GM23248 (cell line): ENCODE measurements at regions not wholly inside any gene's neighbourhood (a gene's known extent, or its start where the extent isn't known, plus 50 kb on each side); places are given as distances from the start of the nearest gene placed in this dataset.

ENCODE experiments used
- EZH2 ChIP-seq: fragments of 200-600 bp; sonication (generic); IDR thresholded peaks from 2 replicates; pipeline ENCODE4 v1.6.1; 2018; ENCODE audit warnings: antibody characterized with exemption, mild to moderate bottlenecking; ENCODE audit not compliant: insufficient read depth, poor library complexity, severe bottlenecking
- EZH2phosphoT487 ChIP-seq: fragments of 200-600 bp; sonication (generic); IDR thresholded peaks from 2 replicates; pipeline ENCODE4 v1.6.1; 2018; ENCODE audit warnings: antibody characterized with exemption, moderate library complexity, mild to moderate bottlenecking, low read depth; ENCODE audit not compliant: insufficient read depth

DNA sequence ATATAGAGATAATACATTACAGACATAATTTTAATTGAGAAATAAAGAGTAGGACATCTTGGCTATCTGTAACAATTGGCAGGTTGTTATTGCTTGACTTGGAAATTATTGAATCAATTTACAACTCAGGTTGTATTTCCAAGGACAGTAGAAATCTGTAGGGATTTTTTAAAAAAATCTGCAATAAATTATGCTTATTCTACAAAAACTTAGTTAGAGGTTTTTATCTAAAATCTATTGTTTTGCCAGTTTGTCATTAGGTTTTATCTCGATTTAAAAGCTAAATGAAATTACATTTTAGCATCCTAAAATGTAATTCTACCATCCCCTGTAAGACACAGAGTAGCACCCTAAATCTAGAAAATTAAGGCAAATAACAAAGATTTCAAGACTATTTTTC is 408.8 kb downstream of the COL11A1 start:
- TF ChIP-seq EZH2phosphoT487 (no peak), EZH2 (no peak)
